WI38 (cell line): ENCODE measurements at regions not wholly inside any gene's neighbourhood (a gene's known extent, or its start where the extent isn't known, plus 50 kb on each side); places are given as distances from the start of the nearest gene placed in this dataset.

Source experiments
- H3K4me3 ChIP-seq: 2 replicates; pipeline ENCODE4 v1.5.1; 2011; ENCODE audit warnings: low read depth, mild to moderate bottlenecking, control low read depth, low read length
- CTCF ChIP-seq: IDR thresholded peaks from 2 replicates; pipeline ENCODE4 v1.5.1; 2012; ENCODE audit warnings: low read depth, mild to moderate bottlenecking, control low read depth, low read length

GRCh38 chr4:162403932-162404331, 240.1 kb upstream of the FSTL5 start:
- no peak for TF ChIP-seq CTCF

GRCh38 chr4:162403419-162403818, 239.6 kb upstream of the FSTL5 start:
- no peak overlapping the region for H3K4me3 ChIP-seq
- TF ChIP-seq CTCF: no peak

More at GRCh38 chr4:162403932-162404331, 240.1 kb upstream of the FSTL5 start:
- H3K4me3 ChIP-seq: no peak overlapping the region

GRCh38 chr4:162401021-162401420, 237.2 kb upstream of the FSTL5 start:
- no peak for TF ChIP-seq CTCF
- no peak overlapping the region for H3K4me3 ChIP-seq

GRCh38 chr4:162392946-162393345, 229.1 kb upstream of the FSTL5 start:
- H3K4me3 ChIP-seq: no peak overlapping the region
- TF ChIP-seq CTCF: no peak

- TF ChIP-seq CTCF: no peak
Observed at GRCh38 chr4:162366146-162366545, 202.3 kb upstream of the FSTL5 start.

GRCh38 chr4:162364651-162365050, 200.9 kb upstream of the FSTL5 start:
- no peak for TF ChIP-seq CTCF
- H3K4me3 ChIP-seq: no peak overlapping the region

More at GRCh38 chr4:162366146-162366545, 202.3 kb upstream of the FSTL5 start:
- no peak overlapping the region for H3K4me3 ChIP-seq

- no peak overlapping the region for H3K4me3 ChIP-seq
- no peak for TF ChIP-seq CTCF
Observed at GRCh38 chr4:162360369-162361149, 196.8 kb upstream of the FSTL5 start.
